Panc1 (cell line): ENCODE measurements at regions not wholly inside any gene's neighbourhood (a gene's known extent, or its start where the extent isn't known, plus 50 kb on each side); places are given as distances from the start of the nearest gene placed in this dataset.

ENCODE experiments used
- POLR2AphosphoS5 ChIP-seq: IDR thresholded peaks from 2 replicates; pipeline ENCODE4 v1.6.1; 2012; ENCODE audit warnings: mild to moderate bottlenecking, low read depth, low read length, moderate library complexity
- REST ChIP-seq, 2 experiments: IDR thresholded peaks; 2 replicates each; pipeline ENCODE4 v1.6.1; 2011 to 2012; ENCODE audit warnings: low read depth in 2 of 2, control low read depth in 1 of 2, low read length in 1 of 2, mild to moderate bottlenecking in 1 of 2, moderate library complexity in 1 of 2; ENCODE audit not compliant: insufficient read depth in 1 of 2
- TF ChIP-seq, protein P1 (sequence below): fragments of 450-650 bp; IDR thresholded peaks from 2 replicates; pipeline ENCODE4 v1.5.1; 2017; ENCODE audit warnings: mild to moderate bottlenecking

DNA sequence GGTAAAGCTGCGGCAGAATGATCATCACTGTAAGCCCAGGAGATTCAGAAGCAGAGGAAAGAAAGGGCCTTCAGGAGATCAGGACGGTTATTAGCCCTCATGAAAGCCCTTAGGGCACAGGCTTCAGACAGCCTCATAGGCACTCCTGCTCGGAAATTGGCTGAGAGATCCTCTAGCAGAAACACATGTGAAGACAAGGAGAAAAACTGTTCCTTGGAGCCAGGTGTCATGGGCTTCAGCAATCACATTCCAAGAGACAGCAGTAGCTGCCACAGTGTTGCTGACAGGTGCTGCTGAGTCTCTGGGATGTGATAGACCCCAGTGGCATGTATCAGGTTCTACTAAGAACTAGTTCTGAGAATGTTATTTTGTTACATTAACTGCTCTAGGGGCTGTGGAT, 88.8 kb upstream of the DYRK2 start:
- TF ChIP-seq, protein P1, sequence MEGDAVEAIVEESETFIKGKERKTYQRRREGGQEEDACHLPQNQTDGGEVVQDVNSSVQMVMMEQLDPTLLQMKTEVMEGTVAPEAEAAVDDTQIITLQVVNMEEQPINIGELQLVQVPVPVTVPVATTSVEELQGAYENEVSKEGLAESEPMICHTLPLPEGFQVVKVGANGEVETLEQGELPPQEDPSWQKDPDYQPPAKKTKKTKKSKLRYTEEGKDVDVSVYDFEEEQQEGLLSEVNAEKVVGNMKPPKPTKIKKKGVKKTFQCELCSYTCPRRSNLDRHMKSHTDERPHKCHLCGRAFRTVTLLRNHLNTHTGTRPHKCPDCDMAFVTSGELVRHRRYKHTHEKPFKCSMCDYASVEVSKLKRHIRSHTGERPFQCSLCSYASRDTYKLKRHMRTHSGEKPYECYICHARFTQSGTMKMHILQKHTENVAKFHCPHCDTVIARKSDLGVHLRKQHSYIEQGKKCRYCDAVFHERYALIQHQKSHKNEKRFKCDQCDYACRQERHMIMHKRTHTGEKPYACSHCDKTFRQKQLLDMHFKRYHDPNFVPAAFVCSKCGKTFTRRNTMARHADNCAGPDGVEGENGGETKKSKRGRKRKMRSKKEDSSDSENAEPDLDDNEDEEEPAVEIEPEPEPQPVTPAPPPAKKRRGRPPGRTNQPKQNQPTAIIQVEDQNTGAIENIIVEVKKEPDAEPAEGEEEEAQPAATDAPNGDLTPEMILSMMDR, result no peak
- no peak for TF ChIP-seq POLR2AphosphoS5
- TF ChIP-seq REST (IDR thresholded peaks at IDR 0.05; ENCODE audit: insufficient read depth in 1 of 2, low read depth in 2 of 2, low read length in 1 of 2), result no peak
